ENCODE measurements at regions not wholly inside any gene's neighbourhood (a gene's known extent, or its start where the extent isn't known, plus 50 kb on each side); places are given as distances from the start of the nearest gene placed in this dataset.

GRCh38 chr3:76950590-76950989 is 89.3 kb upstream of the ROBO2 start:
- no peak for TF ChIP-seq CTCF (IDR thresholded peaks at IDR 0.05)
- no peak for TF ChIP-seq POLR2AphosphoS5 (IDR thresholded peaks at IDR 0.05)

All from breast epithelium (tissue), 3 donors.